BJ (cell line): ENCODE measurements at regions not wholly inside any gene's neighbourhood (a gene's known extent, or its start where the extent isn't known, plus 50 kb on each side); places are given as distances from the start of the nearest gene placed in this dataset.

Source experiments
- CTCF ChIA-PET: fragments of 350-600 bp; formaldehyde crosslinking; extraction: SDS; loops from one replicate; lab custom pipeline; 2021; ENCODE audit warnings: antibody characterized with exemption, inconsistent platforms; lab: Yijun Ruan, JAX
- POLR2A ChIA-PET: fragments of 300-600 bp; sonication (Branson Sonifier 250); formaldehyde crosslinking; extraction: SDS; loops from one replicate; lab custom pipeline; 2021; ENCODE audit warnings: antibody characterized with exemption; lab: Charles Lee
- DNase-seq: peaks from one replicate; pipeline ENCODE4 v3.0.0-alpha.2; 2011; ENCODE audit warnings: low read depth
- H3K27me3 ChIP-seq: 2 replicates; pipeline ENCODE4 v1.6.0; 2011; ENCODE audit warnings: low read length; ENCODE audit not compliant: control insufficient read depth, insufficient read depth
- H3K36me3 ChIP-seq: 2 replicates; pipeline ENCODE4 v1.5.1; 2011; ENCODE audit warnings: low read length; ENCODE audit not compliant: control insufficient read depth, insufficient read depth
- H3K4me3 ChIP-seq: 2 replicates; pipeline ENCODE4 v1.5.1; 2011; ENCODE audit warnings: low read depth, mild to moderate bottlenecking, control low read depth, low read length
- TF ChIP-seq, protein P1 (sequence below): IDR thresholded peaks from 2 replicates; pipeline ENCODE4 v1.5.1; 2011; ENCODE audit warnings: low read depth, mild to moderate bottlenecking, control low read depth, inconsistent platforms, low read length, moderate library complexity; ENCODE audit not compliant: insufficient read depth

DNA sequence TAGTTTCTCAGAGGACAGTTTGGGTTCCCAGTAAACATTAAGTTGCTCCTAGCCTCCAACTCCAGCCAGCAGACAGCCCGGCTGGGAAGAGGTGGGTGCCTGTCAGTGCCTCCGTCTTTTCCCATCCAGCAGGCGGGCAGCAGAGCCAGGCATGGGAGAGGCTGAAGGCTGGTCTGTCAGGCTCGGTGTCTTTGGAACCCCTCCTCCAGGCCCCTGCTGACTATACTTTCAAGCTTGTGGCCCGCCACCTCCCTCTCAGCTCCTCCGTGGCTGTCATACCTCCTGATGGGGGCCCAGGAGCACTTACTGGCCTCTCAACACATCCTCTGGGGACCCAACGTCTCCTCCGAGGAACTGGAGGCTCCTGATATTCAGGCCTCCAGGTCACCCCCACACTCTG, 140.9 kb downstream of the ACTL8 start:
- CTCF ChIA-PET: no interaction called here
- H3K27me3 ChIP-seq: no peaks in the 10 kb centered on the region; the same call in 1 of the 2 replicates
- TF ChIP-seq, protein P1, sequence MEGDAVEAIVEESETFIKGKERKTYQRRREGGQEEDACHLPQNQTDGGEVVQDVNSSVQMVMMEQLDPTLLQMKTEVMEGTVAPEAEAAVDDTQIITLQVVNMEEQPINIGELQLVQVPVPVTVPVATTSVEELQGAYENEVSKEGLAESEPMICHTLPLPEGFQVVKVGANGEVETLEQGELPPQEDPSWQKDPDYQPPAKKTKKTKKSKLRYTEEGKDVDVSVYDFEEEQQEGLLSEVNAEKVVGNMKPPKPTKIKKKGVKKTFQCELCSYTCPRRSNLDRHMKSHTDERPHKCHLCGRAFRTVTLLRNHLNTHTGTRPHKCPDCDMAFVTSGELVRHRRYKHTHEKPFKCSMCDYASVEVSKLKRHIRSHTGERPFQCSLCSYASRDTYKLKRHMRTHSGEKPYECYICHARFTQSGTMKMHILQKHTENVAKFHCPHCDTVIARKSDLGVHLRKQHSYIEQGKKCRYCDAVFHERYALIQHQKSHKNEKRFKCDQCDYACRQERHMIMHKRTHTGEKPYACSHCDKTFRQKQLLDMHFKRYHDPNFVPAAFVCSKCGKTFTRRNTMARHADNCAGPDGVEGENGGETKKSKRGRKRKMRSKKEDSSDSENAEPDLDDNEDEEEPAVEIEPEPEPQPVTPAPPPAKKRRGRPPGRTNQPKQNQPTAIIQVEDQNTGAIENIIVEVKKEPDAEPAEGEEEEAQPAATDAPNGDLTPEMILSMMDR: no peak
- H3K36me3 ChIP-seq: no peaks in the 10 kb centered on the region
- POLR2A ChIA-PET: no interaction called here
- no peak for DNase-seq
- H3K4me3 ChIP-seq: no peak overlapping the region

DNA sequence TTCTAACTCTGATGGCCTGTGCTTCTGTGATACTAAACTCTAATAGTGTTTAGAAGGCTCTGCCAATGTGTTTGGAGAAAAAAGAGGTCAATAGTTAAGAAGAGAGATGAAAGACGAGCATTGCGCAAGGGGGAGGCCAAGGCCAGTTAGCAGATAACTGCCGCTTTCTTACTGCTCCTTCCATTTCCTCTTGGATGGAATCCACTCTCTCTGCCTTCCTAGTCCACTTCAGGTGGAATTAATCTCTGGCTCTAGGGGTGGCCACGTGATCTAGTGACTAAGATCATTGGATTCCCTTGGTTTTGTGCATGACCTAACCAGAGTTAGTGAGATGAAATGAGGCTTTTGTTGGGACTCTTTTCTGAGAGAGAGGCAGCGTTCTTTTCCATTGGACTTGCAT, 148.3 kb downstream of the ACTL8 start:
- no peaks in the 10 kb centered on the region for H3K36me3 ChIP-seq
- peaks cover 1% of the 10 kb centered on the region; the same call in 1 of the 2 replicates for H3K27me3 ChIP-seq
- TF ChIP-seq, protein P1: no peak
- CTCF ChIA-PET: no interaction called here
- POLR2A ChIA-PET: no interaction called here
- no peak for DNase-seq
- H3K4me3 ChIP-seq: no peak overlapping the region

DNA sequence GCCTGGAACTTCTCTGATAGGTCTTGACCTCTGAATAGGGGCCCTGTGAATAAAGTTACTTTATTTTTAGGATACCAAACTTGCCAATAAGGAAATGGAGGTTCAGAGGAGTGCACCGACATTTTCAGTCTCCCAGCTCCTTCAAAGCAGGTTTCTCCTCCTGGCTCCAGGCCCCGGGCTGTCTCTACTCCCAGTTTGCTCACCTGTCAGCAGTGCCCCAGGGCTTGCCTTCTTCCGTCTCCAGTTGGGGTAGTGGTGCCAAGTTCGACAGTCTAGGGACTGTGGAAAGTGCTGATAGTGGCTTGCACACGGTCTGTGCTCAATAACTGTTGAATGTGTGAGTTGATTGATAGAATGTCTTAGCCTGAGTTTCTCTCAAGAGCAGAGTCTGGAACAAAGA, 149.2 kb downstream of the ACTL8 start:
- no peak for DNase-seq
- H3K4me3 ChIP-seq: no peak overlapping the region
- H3K27me3 ChIP-seq: peaks cover 1% of the 10 kb centered on the region; the same call in 1 of the 2 replicates
- H3K36me3 ChIP-seq: no peaks in the 10 kb centered on the region
- TF ChIP-seq, protein P1: no peak
- POLR2A ChIA-PET: no interaction called here
- CTCF ChIA-PET: interaction anchor here (0.6 kb wide), 1 partner anchor 958 kb away, joined by 3 read pairs; no protein-coding TSS in a partner anchor

DNA sequence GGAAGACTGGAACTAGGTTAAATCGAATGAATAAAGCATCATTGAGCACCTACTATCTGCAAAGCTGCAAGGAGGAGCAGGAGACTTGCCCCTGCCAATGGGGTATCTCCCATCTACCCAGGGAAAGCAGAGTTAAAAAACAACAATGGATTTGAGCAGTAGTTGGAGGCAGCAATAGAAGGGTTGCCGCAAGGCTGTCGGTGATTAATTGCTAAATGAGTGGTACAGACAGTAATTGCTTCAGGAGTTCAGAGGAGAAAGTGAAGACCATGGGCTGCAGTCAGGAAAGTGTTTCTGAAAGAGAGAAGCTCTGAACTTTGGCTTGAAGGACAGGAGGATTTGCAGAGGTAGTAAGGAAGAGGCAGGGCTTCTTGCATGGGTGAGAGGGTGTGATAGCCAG, 152.9 kb downstream of the ACTL8 start:
- TF ChIP-seq, protein P1: no peak
- H3K27me3 ChIP-seq: peaks cover 1% of the 10 kb centered on the region; the same call in 1 of the 2 replicates
- POLR2A ChIA-PET: no interaction called here
- CTCF ChIA-PET: interaction anchor here (1.1 kb wide), 1 partner anchor 247 kb away, joined by 3 read pairs; no protein-coding TSS in a partner anchor
- H3K36me3 ChIP-seq: no peaks in the 10 kb centered on the region
- DNase-seq: no peak
- H3K4me3 ChIP-seq: no peak overlapping the region

DNA sequence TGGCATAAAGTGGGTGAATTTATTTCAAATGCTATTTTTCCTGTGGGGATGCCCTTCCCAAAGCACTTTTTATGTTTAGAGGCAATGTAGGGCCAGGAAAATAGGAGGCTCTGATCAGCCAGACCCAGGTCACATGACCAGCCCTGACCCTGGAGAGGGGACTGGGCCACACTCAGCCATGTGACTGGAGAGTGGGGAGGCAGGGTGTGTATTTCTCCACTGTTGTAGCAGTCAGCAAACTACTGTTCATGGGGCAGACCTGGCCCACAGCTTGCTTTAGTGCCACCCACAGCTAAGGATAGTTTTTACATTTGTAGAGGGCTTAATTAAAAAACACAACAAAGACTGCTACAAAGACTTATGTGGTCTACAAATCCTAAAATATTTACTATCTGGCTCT, 153.8 kb downstream of the ACTL8 start:
- TF ChIP-seq, protein P1: no peak
- CTCF ChIA-PET: interaction anchor here (0.6 to 3.1 kb wide), 7 partner anchors 13 to 257 kb away, joined by 3 to 15 read pairs (median 4); no protein-coding TSS in a partner anchor

More for the DNA sequence above, 153.8 kb downstream of the ACTL8 start:
- no peak overlapping the region for H3K4me3 ChIP-seq
- no peak for DNase-seq
- POLR2A ChIA-PET: no interaction called here
- H3K27me3 ChIP-seq: peaks cover 2% of the 10 kb centered on the region; the same call in 1 of the 2 replicates
- H3K36me3 ChIP-seq: no peaks in the 10 kb centered on the region
